NCI-H82 (cell line): ENCODE measurements at regions not wholly inside any gene's neighbourhood (a gene's known extent, or its start where the extent isn't known, plus 50 kb on each side); places are given as distances from the start of the nearest gene placed in this dataset.
A peak's percentile ranks its signal among the peaks of the same experiment; 100 is the strongest.

Experiments used
- DNase-seq: peaks from one replicate; lab custom pipeline; 2025; lab: John Stamatoyannopoulos, UW

DNA sequence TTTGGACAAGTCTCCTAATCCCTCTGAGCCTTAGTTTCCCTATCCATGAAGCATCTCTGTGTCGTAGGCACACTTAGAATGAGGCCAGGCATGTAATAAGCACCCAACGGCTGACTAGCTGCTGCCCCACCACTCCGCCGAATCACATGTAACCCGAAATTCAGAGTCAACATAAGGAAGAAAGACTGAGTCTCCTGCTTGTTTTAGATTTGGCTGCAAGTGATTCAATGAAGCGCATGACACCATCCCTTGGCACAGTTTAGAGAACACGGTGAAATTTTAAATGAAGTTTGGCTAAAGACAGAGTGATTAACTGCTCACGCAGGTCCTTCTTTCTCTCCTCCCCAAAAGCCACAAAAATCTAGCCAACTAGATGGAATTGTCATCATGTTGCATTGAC lies 279.2 kb downstream of the TLE3 start:
- DNase-seq, result no peak

DNA sequence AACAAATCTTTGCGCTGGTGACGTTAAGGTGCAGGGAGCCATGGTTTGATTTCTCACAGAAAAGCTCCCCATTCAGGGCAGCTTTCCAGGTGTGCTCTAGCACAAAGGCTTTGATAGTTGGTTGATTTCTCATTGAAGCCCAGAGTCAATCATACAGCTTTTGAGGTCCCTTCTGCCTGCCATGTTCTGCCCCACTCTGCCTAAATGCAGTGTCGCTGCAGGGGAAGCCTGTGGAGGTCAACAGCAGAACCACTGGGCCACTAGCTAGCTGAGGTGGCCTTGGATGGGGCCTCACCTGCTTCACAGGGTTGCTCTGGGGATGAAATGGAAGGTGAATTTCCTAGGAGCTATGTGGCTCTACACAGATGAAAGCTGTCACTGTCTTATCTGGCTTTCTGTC lies 278.3 kb downstream of the TLE3 start:
- no peak for DNase-seq

DNA sequence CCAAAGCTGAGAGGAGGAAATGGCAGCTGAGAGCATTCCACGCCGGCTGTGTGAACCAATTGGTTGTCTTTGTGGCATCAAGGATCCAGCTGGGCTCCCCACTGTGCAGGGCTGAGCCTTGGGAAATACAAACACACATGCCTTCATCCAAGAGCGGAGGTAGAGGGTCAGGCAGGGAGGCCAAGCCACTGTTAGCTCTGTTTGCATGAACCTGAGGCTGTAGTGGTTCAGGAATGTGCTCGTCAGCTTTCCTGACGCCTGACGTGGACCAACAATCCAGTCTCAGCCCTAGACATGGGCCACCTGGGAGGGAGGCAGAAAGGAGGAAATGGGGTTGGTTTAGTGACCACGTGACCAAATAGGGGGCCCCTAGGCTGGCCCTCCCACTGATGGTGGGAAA lies 276.9 kb downstream of the TLE3 start:
- no peak for DNase-seq

DNA sequence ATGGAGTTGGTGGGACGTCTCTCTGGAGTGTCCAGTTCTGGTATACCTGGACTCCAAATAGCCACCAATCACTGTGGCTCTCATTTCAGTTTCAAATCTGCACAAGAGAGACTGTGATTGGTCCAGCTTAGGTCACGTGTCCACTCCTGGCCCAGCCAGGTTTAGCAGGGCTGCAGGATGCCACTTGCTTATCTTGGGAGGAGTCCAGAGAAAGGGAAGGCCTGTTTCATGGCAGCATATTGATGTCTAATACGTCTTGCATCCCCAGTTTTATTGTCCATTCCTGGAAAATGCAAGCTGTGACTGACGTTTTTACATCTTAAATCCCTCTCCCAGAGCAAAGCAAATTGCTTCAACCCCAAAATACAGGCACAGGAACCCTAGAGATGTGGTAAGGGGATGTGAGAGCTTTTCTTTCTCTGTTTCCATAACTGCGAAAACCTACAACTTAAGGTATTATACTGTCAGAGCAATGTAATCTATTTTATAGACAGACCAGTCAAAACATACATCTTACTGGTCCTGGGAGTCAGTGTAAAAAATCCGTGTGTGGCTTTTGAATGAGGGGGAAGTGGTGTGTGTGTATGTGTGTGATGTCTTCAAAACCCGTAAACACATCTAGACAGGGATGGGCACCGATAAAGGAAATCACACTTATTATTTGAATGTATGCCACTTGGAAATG lies 274.4 kb downstream of the TLE3 start:
- no peak for DNase-seq

DNA sequence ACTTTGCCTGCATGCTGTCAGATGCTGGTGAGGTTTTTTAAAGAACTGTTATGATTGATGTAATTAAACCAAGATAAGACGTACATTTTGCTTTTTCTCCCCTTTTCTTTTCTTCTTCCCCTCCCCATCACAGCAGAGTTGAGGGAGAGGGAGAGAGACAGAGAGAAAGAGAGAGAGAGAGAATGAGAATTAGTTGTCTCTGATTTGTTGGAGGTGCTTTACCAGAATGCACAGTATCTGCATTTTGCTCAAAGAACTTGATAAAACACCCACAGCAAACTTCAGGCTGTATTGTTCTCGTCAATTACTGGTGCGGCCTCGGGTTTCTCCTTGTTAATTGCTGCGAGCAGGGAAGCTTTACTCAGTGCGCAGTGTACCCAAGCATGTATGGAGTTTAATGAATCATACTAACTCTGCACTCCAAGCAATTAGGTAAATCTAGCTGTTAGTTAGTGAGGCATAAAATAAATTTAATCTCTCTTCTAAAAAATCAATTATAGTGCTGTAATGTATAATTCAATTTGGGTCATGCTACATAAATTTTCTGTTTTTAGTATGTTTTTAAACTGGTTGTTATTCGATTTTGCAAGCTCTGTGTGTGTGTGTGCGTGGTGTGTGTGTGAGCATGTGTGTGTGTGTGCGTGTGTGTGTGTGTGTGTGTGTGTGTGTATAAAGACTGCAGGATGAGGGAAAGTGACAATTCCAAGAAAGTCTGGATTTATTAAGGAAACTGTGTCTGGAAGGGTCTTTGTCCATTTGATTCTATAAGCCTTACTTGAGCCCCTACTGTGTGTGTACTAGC lies 273.4 kb downstream of the TLE3 start:
- no peak for DNase-seq

DNA sequence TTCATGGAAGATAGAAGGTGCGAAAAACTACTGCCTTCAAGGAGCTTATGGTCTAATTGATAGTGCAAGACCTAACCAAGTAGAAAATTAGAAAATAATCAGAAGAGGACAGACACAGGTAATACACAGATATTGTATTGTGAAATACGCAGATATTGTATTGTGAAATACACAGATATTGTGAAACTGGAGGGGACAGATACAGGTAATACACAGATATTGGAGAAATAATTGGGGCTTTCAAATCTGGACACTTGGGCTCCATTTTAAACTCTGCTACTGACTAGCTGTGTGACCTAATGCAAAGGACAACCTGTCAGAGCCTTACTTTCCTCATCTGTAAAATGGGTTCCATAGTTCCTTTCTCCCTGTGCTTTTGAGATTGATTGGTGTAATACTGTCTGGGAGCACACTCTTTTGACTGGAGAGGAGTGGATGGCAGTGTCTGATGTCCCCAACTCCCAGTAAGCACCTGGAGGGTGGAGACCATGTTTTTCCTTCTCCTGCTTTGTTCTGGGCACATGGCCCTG lies 272.8 kb downstream of the TLE3 start:
- no peak for DNase-seq

DNA sequence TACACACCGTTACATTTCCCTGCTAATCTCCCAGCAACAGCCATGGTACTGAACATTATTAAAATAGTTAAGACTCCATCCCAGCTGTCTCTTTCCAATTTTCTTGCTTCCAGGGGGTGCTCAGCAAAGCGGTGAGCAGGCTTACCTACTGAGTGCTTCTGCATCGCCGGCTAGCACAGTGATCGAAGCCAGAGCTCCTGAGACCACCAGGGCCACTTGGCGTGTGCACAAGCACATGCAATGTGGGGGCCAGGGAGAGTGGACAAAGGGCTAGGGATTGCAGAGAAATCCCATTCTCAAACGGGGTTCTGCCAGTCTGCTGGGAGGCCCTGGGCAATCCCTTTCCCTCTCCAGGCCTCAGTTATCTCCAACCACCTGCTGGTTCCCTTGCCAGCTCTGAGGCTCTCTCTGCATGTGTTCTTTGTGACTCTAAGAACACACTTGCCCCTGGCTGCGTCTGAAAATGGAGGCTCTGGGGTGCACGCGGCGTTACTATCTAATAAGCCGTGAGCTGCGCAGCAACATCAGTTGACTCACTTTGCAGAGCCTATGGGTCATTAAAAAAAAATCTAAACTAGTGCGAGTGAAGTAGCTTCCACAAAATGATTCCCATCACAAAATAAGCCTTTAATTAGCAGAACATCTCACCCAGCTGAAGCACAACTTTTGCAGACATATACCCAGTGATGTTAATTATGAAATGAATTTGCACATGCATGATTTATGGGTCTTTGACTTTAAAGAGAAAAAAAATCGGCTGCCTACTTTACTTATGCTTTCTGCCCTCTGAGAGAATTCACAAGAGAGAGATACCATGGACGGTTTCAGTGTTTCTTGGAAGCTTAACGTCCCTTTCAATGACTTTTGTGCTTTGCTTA lies 271.5 kb downstream of the TLE3 start:
- peak; percentile 45 for DNase-seq

DNA sequence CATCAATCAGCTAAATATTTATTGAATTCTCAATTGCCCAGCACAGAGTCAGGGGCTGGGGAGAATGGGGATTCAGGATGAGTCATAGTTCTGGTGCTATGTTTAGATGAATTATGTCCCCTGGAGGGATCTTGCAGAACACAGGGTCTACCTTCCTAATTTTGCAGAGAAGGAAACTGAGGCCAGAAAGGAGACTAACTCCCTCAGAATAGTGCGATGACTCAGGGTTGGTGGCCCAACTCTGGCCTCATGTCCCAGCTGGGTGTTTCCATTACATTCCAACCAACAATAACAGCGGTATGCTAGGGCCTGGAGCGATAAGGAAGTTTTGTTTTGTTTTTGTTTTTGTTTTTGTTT lies 270.9 kb downstream of the TLE3 start:
- no peak for DNase-seq

DNA sequence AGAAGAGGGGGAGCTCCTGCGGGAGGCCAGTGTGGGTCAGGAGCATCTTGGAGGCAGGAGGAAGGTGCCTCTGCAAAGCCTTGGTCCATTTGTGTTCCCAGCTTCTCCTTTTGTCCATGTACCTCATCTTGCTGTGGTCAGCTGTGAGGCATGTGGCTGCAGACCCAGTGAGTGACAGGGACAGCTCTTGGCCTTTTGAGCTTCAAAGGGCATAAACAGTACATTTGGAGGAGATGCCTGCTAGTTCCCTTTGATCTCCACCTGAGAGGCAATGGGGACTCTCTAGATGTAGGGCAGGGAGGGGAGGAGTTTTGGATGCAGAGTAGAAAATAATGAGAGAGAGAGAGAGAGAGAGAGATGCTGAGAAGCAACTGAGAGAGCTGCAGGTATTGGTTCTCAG lies 270.0 kb downstream of the TLE3 start:
- DNase-seq, result no peak

DNA sequence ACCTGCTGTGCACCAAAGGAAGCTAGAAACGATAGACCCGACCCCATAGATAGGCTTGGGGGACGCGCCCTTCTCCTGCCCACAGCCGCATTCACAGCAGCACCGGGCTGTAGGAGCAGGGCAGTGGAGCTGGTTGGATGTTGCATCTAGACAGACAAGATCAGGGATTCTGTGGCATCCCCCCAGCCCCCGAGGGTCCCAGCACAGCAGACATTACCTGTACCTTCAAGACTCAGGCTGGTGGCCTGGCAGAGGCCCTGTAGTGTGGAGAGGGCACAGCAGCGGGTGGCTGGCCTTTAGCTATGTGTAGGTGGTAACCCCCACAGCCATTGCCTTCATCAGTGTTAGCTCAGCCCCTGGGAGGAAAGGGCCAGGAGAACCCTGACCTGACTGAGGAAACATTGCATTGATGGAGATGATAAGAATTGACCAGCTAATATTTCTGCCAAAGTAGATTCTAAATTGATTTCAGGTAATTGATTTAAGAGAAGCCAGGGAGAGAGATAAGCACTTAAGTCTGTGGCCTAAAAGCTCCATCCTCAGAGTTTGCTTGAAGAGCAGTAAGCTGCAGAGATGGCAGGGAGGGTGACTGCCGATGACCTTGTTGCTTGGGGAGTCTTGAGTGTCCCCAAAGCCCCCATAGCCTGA lies 269.4 kb downstream of the TLE3 start:
- DNase-seq, result peak; percentile 33

DNA sequence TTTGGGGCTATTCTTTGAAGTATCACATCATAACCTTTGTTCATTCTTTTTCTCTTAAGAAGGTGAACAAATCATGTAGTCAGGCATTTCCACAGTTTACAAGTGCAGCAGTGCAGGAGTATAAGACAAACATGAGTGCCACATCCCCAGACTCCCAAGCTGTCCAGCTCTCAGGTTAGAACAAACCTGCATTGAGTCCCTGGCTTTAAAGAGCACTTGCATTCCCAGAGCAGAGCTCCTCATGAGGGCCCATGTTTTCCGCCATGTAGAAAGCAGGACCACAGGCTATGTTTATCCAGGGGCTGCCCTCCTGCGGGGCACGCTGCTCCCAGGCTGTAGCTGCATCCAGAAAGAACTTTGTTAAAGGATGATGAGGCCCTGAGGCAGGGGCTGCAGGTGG lies 267.7 kb downstream of the TLE3 start:
- DNase-seq, result no peak

DNA sequence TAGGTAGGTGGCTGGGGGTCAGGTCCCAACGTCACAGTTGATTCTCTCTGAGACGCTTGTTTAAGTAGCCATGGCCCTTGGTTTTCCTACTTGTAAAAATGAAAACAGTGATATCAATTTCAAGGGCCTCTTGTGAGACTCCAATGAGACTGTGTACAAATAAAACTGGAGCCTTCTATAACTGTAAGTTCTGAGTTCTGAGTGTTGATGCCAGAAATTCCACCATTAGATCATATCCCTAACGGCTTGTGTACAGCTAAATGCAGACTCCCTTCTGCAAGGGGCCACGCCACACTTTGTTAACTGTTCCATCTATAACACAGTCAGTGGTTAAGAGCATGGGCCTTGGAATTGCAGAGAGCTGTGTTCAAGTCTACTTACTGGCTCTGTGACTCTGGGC lies 267.3 kb downstream of the TLE3 start:
- no peak for DNase-seq

DNA sequence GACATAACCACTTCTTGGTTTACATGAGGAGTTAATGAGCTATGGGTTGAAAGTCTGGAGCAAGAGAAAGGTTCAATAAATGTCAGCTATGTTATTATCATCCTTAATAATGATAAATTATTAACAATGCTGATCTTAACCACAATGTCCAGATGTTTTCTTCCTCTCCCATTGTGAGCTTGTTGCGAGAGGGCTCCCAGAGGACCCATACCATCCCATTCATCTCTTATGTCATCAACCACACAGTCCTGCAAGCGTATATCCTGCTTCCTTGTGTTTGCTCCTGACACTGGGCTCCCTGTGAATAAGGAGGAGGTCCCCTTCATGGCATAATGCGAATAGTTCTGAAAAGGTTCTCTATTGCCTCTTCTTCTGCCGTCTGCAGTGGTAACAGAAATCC lies 266.8 kb downstream of the TLE3 start:
- DNase-seq, result no peak

DNA sequence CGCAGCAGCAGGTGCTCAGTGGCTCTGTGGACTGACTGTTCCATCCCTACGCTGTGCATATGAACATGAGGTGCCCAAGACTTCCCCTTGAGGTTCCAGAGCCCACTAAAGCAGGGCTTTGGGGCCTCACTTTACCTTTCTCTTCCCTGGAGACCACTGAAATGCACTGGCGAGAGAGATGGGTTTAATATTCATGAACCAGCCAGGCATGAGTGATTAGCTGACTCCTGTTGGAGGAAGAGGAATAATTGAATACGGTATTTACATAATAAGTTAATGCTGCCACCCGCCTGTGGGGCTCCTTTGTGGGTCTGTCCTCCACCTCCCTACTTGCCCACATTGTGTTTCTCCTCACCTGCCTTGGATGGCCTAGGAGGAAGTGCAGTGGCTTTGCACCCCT lies 263.4 kb downstream of the TLE3 start:
- DNase-seq, result no peak

DNA sequence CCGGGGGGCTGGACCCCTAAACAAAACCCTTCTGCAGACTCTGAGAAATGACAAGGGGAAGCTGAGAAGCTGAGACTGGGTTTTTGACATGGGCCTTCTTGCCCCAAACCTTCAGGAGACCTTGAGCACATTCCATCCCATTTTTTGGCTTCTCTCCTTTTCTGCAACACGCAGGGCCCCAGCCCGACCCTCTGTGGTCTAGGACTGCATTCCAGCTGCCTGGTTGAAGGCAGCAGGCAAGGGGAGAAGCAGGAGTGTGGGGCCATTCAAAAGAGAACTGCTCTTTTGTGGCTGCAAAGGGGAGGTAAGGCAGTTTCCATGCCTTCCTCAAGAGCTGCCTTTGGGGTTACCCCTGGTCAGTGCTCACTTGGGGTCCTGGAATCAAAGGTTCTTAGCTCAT lies 263.0 kb downstream of the TLE3 start:
- no peak for DNase-seq

DNA sequence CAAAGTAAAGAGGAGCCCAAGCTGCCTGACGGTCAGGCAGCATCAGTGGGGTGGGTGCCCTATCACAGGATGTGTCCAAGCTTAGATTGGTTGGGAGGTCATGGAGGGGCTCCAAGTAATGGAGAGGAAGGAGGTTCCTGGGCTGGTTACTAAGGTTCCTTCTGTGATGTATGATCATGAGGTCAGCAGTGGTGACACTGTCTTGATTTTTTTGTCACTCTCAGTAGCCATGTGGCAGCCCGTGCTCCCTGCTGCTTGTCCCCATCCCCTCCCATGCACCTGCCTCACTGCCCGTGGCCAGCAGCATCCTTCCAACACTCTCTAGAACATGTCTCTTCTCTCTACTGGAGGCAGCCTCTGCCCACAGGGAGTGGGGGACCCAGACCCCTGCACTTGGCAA lies 261.7 kb downstream of the TLE3 start:
- DNase-seq, result no peak

DNA sequence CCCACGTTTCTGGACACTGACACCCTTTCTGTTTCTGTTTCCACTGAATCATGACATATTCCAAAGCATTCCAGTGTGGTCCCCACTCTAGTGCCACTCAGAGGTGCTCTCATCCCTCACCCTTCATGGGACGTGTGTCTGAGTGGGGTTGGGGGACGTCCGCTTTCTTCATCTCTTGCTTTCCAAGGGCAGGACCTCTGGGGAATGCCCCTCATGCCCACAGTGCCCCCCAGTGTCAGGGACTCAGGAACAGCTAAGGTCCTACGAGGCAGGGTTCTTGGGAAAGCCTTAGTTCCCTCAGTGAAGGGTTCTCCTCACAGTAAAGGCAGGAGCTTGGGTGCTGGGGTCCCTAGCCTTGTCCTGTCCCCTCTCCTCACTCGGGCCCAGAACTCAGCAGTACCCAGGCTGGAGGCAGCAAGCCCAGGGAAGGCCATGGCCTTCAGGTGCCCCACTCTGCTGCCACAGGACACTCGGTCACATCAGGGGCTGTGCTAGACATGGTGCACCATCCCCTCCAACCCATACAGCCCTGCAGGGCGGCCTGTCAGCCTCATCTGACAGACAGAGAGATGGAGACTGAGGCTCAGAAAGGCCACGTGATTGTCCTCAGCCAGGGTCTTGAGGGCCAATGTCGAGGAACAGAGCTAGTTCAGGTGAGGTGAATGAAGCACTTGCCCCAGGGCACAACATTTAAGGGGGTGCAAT lies 261.0 kb downstream of the TLE3 start:
- no peak for DNase-seq

DNA sequence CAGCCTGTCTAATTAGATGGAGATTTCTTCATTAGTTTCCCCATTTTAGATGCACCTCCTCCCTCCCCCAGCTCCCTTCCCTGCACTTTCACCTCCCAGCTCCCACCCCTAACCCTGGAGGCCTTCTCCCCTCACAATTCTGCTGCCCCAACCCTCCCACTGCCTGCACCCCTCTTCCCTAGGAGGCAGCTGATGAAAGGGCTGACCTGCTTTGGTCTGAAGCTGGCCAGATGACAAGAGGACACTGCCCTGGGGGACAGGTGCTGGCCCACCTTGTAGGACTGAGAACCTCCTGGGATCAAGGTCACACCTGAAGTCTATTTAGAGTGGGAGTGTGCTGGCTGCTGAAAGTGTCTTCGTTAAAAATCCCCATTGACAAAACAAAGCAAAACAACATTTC lies 259.4 kb downstream of the TLE3 start:
- DNase-seq, result no peak

DNA sequence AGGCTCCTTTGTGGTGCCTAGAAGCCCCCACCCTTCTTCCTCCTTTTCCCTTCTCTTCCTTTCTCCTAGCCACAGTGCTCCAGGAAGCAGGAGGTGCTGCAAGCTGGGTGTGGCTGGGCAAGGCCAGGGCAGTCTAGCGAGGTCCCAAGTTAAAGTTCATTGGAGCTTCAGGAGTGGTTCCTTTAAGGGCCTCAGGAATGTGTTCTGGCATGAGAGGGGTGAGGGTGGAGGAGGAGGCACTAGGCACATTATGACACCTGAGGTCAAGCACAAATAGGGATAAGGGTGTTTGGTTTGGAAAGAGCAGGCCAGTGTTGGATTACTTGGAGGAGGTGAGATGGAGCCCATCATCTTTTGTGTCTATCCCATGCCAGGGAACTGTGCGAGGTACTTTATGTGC lies 258.7 kb downstream of the TLE3 start:
- no peak for DNase-seq

DNA sequence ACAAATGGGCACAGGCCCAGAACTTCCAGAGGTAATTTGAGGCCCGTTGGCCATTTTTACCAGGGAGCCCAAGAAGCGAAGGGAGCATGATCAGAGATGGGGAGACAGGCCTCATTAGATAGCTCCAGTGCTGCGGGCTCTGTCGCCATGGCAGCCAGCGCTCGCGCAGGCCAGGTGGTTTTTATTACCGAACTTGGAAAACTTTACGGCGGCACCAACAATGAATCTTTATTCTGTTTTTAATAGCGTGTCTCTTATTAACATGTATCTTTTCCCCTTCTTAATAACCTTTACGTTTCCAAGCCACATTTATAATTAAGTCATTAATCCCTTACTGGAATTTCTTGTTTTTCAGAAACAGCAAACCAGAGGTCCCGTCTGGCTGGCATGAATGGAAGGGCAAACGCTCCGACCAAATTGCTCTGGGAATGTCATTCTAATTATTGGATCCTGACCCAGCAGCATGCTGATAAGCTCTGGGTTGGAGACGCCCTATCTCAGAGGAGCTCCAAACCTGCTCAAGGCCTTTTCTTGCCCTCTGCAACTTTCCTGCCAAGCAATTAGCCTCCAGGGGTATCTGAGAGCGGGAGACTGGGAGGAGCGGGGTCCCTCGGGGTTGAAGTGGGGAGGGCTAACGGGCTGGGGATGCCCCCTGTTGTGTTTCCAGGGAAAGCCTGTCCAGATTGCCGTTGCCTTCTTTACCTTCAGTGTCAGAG lies 256.4 kb downstream of the TLE3 start:
- no peak for DNase-seq

DNA sequence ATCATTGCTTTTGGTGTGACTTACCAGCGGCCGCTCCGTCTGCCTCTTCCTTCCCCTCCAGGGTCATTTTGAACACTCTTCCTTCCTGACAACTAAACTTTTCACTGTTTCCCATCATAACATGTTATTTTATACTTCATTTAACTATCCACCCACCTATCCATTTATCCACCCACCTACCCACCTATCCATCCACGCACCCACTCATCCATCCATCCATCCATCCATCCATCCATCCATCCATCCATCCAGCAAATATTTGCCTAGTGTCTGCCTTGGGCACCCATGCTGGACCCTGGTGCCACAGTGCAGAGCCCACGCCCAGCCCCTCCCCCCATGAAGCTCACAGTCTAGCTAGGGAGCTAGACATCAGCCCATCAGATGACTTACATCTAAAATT lies 254.9 kb downstream of the TLE3 start:
- no peak for DNase-seq
